Activated CD8-positive, alpha-beta memory T cell treated with anti-CD3 and anti-CD28 coated beads for 4 hours (primary cell): ENCODE measurements at regions not wholly inside any gene's neighbourhood (a gene's known extent, or its start where the extent isn't known, plus 50 kb on each side); places are given as distances from the start of the nearest gene placed in this dataset.

ENCODE experiments used
- DNase-seq, 2 donors: peaks; one replicate each; pipeline ENCODE4 v3.0.0-alpha.2; 2020; ENCODE audit warnings: low read depth in 2 of 2

- DNase-seq: no peak
Observed at GRCh38 chr12:23462546-23462945, 486.9 kb downstream of the SOX5 start.

GRCh38 chr12:23463172-23463571 is 486.3 kb downstream of the SOX5 start:
- DNase-seq: no peak

GRCh38 chr12:23464241-23464812 is 485.1 kb downstream of the SOX5 start:
- DNase-seq: no peak

GRCh38 chr12:23472329-23472971 is 477.0 kb downstream of the SOX5 start:
- no peak for DNase-seq

GRCh38 chr12:23473071-23473470 is 476.4 kb downstream of the SOX5 start:
- no peak for DNase-seq

- no peak for DNase-seq
Observed at GRCh38 chr12:23474438-23474976, 475.0 kb downstream of the SOX5 start.
